ENCODE measurements at regions not wholly inside any gene's neighbourhood (a gene's known extent, or its start where the extent isn't known, plus 50 kb on each side); places are given as distances from the start of the nearest gene placed in this dataset.

GRCh38 chr2:2656115-2657011, 325.3 kb upstream of the MYT1L start:
- Histone ChIP-seq H3K9ac (ENCODE audit: insufficient read length, low read depth) (no peak overlapping the region), H3K4me1 (ENCODE audit: insufficient read depth, insufficient read length) (peaks cover 2% of the 10 kb centered on the region), H3K27me3 (ENCODE audit: insufficient read depth, insufficient read length) (no peaks in the 10 kb centered on the region), H3K4me3 (ENCODE audit: insufficient read length, low read depth) (no peak overlapping the region), H3K36me3 (ENCODE audit: insufficient read depth, insufficient read length, low read length) (no peaks in the 10 kb centered on the region), H3K9me3 (ENCODE audit: insufficient read depth, low read length) (peaks cover 15% of the 10 kb centered on the region; the same call in 1 of the 2 replicates)
- no peak for DNase-seq (ENCODE audit: low read depth, low spot score)
- TF ChIP-seq SUZ12 (IDR thresholded peaks at IDR 0.05; ENCODE audit: extremely low read depth, insufficient read depth, insufficient read length): no peak
- no peak for TF ChIP-seq ZNF274 (IDR thresholded peaks at IDR 0.05; ENCODE audit: low read depth, low read length)
- no peak for TF ChIP-seq YY1 (IDR thresholded peaks at IDR 0.05; ENCODE audit: insufficient read depth, insufficient read length)

GRCh38 chr2:2655453-2656114, 324.5 kb upstream of the MYT1L start:
- Histone ChIP-seq H3K9ac (ENCODE audit: insufficient read length, low read depth) (no peak overlapping the region), H3K36me3 (ENCODE audit: insufficient read depth, insufficient read length, low read length) (no peaks in the 10 kb centered on the region), H3K27me3 (ENCODE audit: insufficient read depth, insufficient read length) (no peaks in the 10 kb centered on the region), H3K4me1 (ENCODE audit: insufficient read depth, insufficient read length) (peaks cover 2% of the 10 kb centered on the region), H3K9me3 (ENCODE audit: insufficient read depth, low read length) (peaks cover 15% of the 10 kb centered on the region; the same call in 1 of the 2 replicates), H3K4me3 (ENCODE audit: insufficient read length, low read depth) (no peak overlapping the region)
- TF ChIP-seq ZNF274 (IDR thresholded peaks at IDR 0.05; ENCODE audit: low read depth, low read length) (no peak), SUZ12 (IDR thresholded peaks at IDR 0.05; ENCODE audit: extremely low read depth, insufficient read depth, insufficient read length) (no peak), YY1 (IDR thresholded peaks at IDR 0.05; ENCODE audit: insufficient read depth, insufficient read length) (no peak)
- no peak for DNase-seq (ENCODE audit: low read depth, low spot score)

GRCh38 chr2:2653231-2653630, 322.2 kb upstream of the MYT1L start:
- peaks cover 2% of the 10 kb centered on the region for H3K4me1 ChIP-seq (ENCODE audit: insufficient read depth, insufficient read length)
- DNase-seq (ENCODE audit: low read depth, low spot score): no peak
- no peaks in the 10 kb centered on the region for H3K36me3 ChIP-seq (ENCODE audit: insufficient read depth, insufficient read length, low read length)
- H3K9ac ChIP-seq (ENCODE audit: insufficient read length, low read depth): no peak overlapping the region
- H3K9me3 ChIP-seq (ENCODE audit: insufficient read depth, low read length): no peaks in the 10 kb centered on the region
- TF ChIP-seq SUZ12 (IDR thresholded peaks at IDR 0.05; ENCODE audit: extremely low read depth, insufficient read depth, insufficient read length) (no peak), ZNF274 (IDR thresholded peaks at IDR 0.05; ENCODE audit: low read depth, low read length) (no peak), YY1 (IDR thresholded peaks at IDR 0.05; ENCODE audit: insufficient read depth, insufficient read length) (no peak)
- no peak overlapping the region for H3K4me3 ChIP-seq (ENCODE audit: insufficient read length, low read depth)
- no peaks in the 10 kb centered on the region for H3K27me3 ChIP-seq (ENCODE audit: insufficient read depth, insufficient read length)

GRCh38 chr2:2650608-2651375, 319.7 kb upstream of the MYT1L start:
- Histone ChIP-seq H3K4me3 (ENCODE audit: insufficient read length, low read depth) (no peak overlapping the region), H3K9me3 (ENCODE audit: insufficient read depth, low read length) (no peaks in the 10 kb centered on the region), H3K36me3 (ENCODE audit: insufficient read depth, insufficient read length, low read length) (no peaks in the 10 kb centered on the region), H3K4me1 (ENCODE audit: insufficient read depth, insufficient read length) (no peaks in the 10 kb centered on the region), H3K27me3 (ENCODE audit: insufficient read depth, insufficient read length) (no peaks in the 10 kb centered on the region), H3K9ac (ENCODE audit: insufficient read length, low read depth) (no peak overlapping the region)
- DNase-seq (ENCODE audit: low read depth, low spot score): no peak
- TF ChIP-seq YY1 (IDR thresholded peaks at IDR 0.05; ENCODE audit: insufficient read depth, insufficient read length): no peak
- no peak for TF ChIP-seq SUZ12 (IDR thresholded peaks at IDR 0.05; ENCODE audit: extremely low read depth, insufficient read depth, insufficient read length)
- TF ChIP-seq ZNF274 (IDR thresholded peaks at IDR 0.05; ENCODE audit: low read depth, low read length): no peak

- Histone ChIP-seq H3K27me3 (ENCODE audit: insufficient read depth, insufficient read length) (no peaks in the 10 kb centered on the region), H3K36me3 (ENCODE audit: insufficient read depth, insufficient read length, low read length) (no peaks in the 10 kb centered on the region)
- no peak for DNase-seq (ENCODE audit: low read depth, low spot score)
These were observed 318.3 kb upstream of the MYT1L start for GRCh38 chr2:2649109-2650072.

GRCh38 chr2:2648094-2648493, 317.0 kb upstream of the MYT1L start:
- Histone ChIP-seq H3K27me3 (ENCODE audit: insufficient read depth, insufficient read length) (no peaks in the 10 kb centered on the region), H3K9ac (ENCODE audit: insufficient read length, low read depth) (no peak overlapping the region), H3K4me3 (ENCODE audit: insufficient read length, low read depth) (no peak overlapping the region), H3K9me3 (ENCODE audit: insufficient read depth, low read length) (no peaks in the 10 kb centered on the region), H3K4me1 (ENCODE audit: insufficient read depth, insufficient read length) (no peaks in the 10 kb centered on the region), H3K36me3 (ENCODE audit: insufficient read depth, insufficient read length, low read length) (no peaks in the 10 kb centered on the region)
- TF ChIP-seq ZNF274 (IDR thresholded peaks at IDR 0.05; ENCODE audit: low read depth, low read length) (no peak), YY1 (IDR thresholded peaks at IDR 0.05; ENCODE audit: insufficient read depth, insufficient read length) (no peak), SUZ12 (IDR thresholded peaks at IDR 0.05; ENCODE audit: extremely low read depth, insufficient read depth, insufficient read length) (no peak)
- DNase-seq (ENCODE audit: low read depth, low spot score): no peak

More at GRCh38 chr2:2649109-2650072, 318.3 kb upstream of the MYT1L start:
- TF ChIP-seq ZNF274 (IDR thresholded peaks at IDR 0.05; ENCODE audit: low read depth, low read length) (no peak), SUZ12 (IDR thresholded peaks at IDR 0.05; ENCODE audit: extremely low read depth, insufficient read depth, insufficient read length) (no peak), YY1 (IDR thresholded peaks at IDR 0.05; ENCODE audit: insufficient read depth, insufficient read length) (no peak)
- Histone ChIP-seq H3K9ac (ENCODE audit: insufficient read length, low read depth) (no peak overlapping the region), H3K9me3 (ENCODE audit: insufficient read depth, low read length) (no peaks in the 10 kb centered on the region), H3K4me1 (ENCODE audit: insufficient read depth, insufficient read length) (no peaks in the 10 kb centered on the region), H3K4me3 (ENCODE audit: insufficient read length, low read depth) (no peak overlapping the region)

All from NT2/D1 (cell line).